ENCODE measurements at regions not wholly inside any gene's neighbourhood (a gene's known extent, or its start where the extent isn't known, plus 50 kb on each side); places are given as distances from the start of the nearest gene placed in this dataset.
"Not testable (repeated sequence)": the region's sequence is repeated elsewhere in the genome, so short reads cannot be mapped to it uniquely, and the experiment has no call there.

DNA sequence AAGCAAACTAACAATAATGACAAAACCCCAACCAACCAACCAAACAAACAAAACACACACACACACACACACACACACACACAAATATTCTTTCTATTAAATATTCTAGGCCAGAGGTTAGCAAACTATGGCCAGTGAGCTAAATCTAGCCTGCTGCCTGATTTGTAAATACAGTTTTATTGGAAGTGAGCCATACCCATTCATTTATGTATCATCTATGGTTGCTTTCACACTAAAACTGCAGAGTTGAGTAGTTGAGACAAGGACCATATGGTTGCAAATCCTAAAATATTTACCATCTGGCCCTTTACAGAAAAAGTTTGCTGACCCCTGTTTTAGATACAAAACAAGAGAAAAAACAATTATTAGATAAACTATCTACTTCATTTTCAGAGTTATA, 620.5 kb upstream of the SEMA6A start:
- DNase-seq (ENCODE audit: extremely low spot score, insufficient read length, low read depth), result no peak
- no peak for FAIRE-seq

DNA sequence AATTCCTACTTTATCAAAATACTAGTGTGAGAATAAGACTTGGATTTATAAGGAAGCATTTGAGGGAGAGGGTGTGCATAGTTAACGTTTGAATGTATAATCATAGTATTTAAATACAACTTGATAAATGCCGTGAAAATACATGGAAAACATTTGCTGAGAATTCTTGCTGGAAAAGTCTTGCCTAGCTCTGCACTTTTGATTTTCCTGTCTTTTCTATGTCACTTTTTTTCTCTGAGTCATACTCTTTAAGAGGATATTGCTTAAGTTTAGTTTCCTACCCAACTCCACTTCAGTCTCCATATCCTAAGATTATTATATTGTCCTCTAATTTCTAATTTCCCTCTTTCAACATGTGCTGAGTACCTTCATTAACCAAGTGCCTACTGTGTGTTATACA, 616.6 kb upstream of the SEMA6A start:
- DNase-seq (ENCODE audit: extremely low spot score, insufficient read length, low read depth), result no peak
- no peak for FAIRE-seq

DNA sequence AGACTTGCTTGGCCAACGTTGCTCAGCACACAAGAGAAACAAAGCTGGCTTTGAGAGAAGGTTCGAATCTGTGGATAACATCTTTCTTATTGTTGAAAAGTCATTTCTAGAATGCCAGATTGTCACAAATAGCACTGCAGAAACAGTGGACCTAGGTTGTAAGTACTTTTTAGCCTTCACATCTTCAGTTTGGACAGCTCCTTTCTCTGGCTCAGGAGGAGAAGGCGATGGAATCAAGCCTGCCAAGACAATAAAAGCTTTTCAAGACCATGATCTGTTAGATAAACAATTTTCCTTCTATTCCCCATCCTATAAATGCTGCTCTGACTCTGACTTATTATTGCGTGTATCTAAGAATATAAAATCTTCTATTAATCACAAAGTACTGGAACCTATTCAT, 615.2 kb upstream of the SEMA6A start:
- DNase-seq (ENCODE audit: extremely low spot score, insufficient read length, low read depth) (no peak), FAIRE-seq (no peak)

DNA sequence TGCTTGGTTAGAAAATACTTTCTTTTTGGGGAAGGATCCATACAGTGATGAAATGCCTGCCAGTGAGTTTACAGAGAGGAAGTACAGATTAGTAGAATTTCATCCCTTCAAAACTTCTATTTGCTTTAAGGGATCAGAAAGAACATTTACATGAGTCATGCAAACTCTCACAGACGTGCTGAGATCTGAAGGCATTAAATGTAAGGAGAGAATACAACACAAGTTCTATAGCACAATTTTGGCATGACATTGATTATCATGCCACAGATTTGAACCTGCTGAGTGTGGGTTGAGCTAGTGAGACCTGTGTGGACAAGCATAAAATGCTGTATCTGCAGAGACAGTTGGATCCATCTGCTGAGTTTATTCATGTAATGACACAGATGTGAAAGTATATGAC, 613.6 kb upstream of the SEMA6A start:
- DNase-seq (ENCODE audit: extremely low spot score, insufficient read length, low read depth), result no peak
- no peak for FAIRE-seq

DNA sequence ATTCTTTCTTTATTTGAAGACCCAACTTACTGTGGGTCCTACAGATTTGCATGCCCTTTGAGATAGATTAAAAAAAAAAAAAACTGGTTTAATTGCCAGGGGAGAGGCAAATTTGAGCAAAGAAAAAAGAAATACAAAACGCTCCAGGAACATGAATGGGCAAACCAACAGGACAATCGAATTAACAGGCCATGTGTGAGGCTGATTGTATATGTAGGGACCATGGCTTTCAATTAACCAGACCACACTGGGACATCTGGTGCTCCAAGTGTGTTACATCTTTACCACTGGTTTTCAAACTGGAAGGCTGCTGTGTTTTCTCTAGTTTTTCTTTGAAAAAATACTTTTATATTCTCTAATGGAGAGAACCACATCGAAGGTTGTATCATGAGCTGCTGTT, 612.1 kb upstream of the SEMA6A start:
- DNase-seq (ENCODE audit: extremely low spot score, insufficient read length, low read depth) (no peak), FAIRE-seq (no peak)

DNA sequence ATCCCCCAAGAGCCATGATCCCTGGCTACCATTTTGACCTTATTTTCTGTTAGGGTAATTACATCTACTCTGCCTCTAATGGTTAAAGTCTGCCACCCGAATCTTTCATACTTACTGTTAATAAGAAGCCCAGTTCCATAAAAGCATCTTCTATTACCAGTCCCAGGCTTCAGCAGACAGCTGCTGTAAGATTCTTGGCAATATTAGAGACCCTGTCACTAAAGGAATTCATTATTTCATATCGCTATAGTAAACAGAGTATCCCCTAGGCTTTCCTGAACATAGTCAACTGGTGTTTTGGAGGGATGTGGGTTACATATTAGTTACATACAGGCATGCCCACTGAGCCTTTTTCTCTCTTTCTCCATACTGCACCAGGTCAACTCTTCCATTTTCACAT, 608.7 kb upstream of the SEMA6A start:
- no peak for DNase-seq (ENCODE audit: extremely low spot score, insufficient read length, low read depth)
- FAIRE-seq, result no peak

DNA sequence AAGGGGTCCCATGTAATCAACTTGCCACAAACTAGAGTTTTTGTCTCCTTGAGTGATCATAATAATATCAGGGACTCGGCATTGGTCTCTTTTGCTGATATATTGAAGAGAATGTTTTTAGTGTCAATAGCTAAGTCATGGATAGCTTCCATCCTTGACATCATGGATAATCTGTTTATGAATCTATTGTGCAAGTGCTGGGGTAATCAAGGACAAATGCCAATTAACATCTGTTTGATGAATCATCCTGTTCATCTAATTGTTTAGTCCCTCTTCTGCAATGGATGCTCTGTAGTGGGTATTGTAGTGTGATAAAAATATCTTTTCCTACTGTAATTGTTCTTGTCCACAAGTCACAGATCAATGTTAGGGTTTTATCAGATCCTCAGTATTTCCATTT, 607.5 kb upstream of the SEMA6A start:
- no peak for FAIRE-seq

DNA sequence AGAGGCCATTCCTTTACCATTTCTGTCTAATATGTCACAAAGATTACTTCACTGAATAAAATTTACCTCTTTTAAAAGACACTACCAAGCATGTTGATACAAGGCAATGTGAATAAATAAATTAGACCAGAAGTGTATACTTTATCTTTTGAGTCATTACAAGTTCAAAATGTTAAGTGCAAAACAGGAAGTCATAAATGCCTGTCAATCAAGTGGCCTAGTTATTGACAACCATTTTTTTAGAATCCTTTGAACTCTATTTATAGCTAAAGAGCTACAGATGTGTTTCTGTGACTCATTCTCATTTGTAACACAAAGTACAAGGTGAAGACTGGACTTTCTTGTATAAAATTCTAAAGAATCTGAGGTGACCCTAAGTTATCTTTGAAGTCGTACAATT, 602.7 kb upstream of the SEMA6A start:
- DNase-seq (ENCODE audit: extremely low spot score, insufficient read length, low read depth) (no peak), FAIRE-seq (no peak)

More for the DNA sequence above, 607.5 kb upstream of the SEMA6A start:
- no peak for DNase-seq (ENCODE audit: extremely low spot score, insufficient read length, low read depth)

DNA sequence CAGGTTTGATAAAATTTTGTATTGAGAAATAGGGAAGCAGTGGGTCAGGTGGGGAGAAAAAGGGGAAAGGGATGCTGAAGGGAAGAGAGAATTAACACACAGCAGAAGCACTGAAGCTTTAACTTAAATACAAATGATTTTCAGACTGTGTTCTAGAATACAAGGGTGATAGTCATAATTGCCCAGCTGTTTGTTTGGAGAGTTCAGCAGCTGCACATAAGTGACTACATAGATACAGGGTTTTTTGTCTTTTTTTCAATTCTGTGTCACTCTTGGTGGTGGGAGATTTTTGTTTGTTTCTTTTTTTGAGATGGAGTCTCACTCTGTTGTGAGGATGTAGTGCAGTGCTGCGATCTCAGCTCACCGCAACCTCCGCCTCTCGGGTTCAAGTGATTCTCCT, 590.4 kb upstream of the SEMA6A start:
- DNase-seq (ENCODE audit: extremely low spot score, insufficient read length, low read depth) (no peak), FAIRE-seq (no peak)

DNA sequence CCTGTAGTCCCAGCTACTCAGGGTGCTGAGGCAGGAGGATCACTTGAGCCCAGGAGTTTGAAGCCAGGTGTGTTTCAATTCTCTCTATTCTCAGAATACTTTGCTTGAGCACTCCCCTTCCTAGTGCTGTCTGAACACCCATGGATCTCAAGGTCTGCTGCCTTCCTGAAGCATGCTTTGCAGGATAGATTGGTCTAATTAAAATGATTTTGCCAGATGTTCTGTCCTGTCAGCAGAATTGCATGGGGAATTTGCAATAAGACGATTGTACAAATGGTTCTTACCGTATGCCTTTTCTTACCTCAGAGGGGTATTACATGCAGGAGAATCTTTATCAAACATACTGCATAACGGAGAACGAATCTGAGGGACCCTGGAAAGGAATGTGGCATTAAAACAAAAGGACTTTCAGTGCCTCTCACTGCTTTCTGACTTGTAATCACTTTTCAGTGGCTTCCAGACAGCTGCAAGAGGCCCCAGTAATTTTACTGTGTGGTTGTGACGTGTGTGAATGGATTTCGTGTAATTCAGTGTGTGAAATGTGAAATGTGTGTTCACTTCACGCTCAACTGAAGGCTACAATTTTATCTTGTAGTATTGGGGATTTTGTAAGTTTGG, 587.2 kb upstream of the SEMA6A start:
- DNase-seq (ENCODE audit: extremely low spot score, insufficient read length, low read depth) (no peak), FAIRE-seq (no peak)

DNA sequence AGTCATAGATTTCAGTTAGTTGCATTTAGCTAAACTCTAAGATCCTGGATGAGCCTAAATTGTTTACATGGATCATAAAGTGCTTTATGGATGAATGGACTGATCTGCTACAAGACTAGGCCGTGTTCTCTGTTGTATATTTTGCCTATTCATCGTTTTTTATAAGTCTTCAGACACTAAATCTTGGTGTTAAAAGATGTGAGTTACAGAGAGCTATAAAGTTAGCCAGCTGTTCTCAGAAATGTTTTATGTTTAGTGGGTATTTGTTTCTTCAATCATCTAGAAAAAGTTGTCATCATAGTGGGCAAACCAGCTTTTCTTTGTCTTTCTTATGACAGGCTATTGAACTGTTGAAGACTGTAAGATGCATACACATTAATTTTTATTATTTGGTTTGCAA, 585.8 kb upstream of the SEMA6A start:
- DNase-seq (ENCODE audit: extremely low spot score, insufficient read length, low read depth), result no peak
- no peak for FAIRE-seq

DNA sequence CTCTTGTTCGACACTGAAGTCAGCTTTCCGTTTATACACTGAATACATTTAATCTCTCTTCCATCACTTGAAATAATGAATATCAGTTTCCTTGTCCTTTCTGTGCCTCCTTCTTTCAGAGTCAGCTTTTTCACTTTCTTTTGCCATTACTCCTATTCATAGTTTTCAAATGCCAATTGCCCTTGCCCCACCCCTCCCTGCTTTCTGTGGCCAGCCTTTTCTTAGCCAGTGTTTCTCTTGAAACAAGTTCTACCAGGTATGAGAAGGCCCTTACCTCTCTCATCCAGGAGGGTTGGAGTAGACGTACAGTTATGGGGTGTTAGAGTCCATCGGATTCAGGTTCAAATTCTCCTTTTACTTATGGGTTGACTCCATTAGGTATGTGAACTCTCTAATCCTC, 574.7 kb upstream of the SEMA6A start:
- no peak for DNase-seq (ENCODE audit: extremely low spot score, insufficient read length, low read depth)
- no peak for FAIRE-seq

DNA sequence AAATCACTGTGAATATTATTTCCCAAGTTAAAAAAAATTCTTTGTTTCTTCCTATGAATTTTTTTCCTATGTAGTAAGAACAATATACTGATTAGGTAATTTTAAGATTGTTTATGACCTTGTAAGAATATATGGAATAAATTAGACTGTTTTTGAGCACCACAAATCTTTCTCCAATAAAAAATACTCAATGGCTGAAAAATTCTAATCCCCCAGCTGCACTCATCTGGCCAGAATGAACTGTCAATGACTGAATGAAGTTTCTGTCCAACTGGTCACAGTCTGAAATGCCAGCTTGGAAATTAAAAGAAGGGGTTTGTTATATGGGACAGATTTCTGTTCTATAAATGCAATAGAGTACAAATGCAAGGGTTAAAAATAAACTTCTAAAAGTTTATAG, 569.5 kb upstream of the SEMA6A start:
- DNase-seq (ENCODE audit: extremely low spot score, insufficient read length, low read depth), result no peak
- FAIRE-seq, result no peak

DNA sequence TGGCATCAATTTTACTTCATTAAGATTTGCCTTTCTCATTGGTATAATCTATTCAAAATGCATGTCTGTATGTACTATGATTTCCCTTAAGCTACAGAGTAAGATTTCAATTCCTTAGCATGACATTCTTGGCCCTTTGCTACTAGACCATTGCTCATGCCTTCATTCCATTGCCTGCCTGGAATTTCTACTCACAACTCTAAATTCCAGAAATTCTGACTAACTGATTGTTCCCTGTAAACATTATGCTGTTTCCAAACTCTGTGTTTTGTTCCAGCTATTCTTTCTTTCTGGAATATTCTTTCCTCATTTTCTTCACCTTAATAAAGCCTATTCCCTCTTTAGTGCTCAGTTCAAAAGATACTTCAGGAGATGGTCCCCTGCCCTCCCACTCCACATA, 568.8 kb upstream of the SEMA6A start:
- FAIRE-seq (no peak), DNase-seq (ENCODE audit: extremely low spot score, insufficient read length, low read depth) (no peak)

DNA sequence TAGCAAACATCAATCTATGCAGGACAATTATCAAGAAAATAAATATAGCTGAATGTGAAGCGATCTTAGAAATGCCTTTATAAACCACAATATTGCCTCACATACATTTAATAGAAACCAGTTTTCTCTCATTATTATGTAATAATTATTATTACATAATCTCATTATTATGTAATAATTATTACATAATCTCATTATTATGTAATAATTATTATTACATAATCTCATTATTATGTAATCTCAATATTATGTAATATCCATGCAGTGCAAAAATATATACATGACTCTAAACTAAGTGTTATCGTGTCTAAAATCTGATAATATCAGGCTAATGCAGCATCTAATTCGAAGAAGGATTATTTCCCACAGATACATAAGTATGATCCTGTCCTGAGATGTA, 563.9 kb upstream of the SEMA6A start:
- FAIRE-seq (no peak), DNase-seq (ENCODE audit: extremely low spot score, insufficient read length, low read depth) (no peak)

DNA sequence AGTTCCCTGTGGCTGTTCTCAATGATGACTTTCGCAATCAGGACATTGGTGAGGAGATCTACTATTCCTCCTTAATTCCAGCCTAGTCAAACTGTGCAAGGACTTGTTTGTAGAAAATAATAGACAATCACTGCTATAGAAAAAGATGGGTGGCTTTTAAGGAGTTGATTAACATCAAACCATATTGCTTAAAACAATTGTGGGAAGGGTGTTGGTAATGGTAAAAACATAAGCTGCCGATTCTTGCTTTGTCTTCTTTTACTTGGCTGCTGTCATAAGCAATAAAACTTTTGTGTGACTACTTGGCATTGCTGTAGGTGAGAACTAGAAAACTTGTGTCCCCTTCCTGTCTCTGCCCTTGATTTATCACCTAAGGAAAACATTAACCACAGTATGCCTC, 561.2 kb upstream of the SEMA6A start:
- FAIRE-seq, result no peak
- no peak for DNase-seq (ENCODE audit: extremely low spot score, insufficient read length, low read depth)

DNA sequence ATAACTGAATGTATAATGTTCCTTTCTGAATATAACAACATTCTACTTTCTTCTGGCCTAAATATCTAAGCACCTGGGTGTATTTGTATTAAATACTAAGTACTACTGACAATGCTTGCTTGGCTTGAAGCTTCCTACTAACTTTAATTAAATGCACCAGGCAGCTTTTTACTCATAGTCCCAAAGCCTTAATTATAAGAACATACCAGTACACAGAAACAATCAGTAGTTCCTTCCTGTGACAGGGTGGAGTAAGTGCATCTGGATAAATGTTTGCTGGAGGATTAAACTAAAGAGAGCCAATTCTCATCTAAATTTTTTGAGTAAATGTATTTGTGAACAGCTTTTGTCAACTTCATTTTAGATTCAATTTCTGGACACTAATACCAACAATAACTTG, 558.6 kb upstream of the SEMA6A start:
- DNase-seq (ENCODE audit: extremely low spot score, insufficient read length, low read depth) (no peak), FAIRE-seq (no peak)

DNA sequence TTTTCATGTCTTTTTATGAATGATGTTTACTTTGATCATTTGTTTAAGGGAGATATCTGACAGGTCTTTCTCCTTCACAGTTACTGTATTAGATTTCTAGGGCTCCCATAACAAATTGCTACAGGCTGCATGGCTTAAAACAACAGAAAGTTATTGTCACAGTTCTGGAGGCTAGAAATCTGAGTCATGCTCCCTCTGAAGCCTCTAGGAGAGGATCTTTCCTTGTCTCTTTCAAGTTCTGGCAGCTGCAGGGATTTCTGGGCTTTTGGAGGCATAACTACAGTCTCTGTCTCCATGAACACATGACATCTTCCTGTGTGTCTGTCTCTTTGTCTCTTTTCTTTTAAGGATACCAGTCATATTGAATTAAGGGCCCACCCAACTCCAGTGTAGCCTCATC, 557.3 kb upstream of the SEMA6A start:
- peak; percentile 21 for FAIRE-seq

DNA sequence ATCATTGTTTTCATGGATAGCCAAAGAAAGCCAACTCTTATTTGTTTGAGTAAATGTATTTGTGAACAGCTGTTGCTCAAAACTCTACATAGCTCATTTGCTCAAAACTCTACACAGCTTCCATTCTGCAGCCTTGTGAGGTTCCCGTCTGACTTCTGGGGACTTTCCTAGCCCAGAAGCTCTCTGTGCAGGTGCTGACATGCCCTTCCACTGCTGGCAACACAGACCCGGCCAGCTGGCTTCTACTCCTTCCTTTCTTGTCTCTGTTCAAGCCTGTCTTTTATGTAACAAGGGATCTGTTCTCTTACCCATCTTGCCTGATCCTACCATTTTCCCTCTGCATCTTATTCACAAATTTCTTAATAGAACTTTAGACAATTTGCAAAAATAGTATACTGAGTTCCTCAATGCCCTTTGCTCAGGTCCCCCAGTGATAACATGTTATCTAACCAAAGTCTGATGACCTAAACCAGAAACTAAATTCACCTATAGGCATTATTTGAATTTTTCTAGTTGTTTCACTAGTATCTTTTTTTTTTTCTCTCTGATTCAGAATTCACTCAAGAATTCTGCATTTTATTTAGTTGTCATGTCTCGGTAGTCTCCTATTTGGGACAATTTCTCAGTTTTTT, 556.5 kb upstream of the SEMA6A start:
- peak; percentile 79 for FAIRE-seq

More for the DNA sequence above, 557.3 kb upstream of the SEMA6A start:
- no peak for DNase-seq (ENCODE audit: extremely low spot score, insufficient read length, low read depth)

DNA sequence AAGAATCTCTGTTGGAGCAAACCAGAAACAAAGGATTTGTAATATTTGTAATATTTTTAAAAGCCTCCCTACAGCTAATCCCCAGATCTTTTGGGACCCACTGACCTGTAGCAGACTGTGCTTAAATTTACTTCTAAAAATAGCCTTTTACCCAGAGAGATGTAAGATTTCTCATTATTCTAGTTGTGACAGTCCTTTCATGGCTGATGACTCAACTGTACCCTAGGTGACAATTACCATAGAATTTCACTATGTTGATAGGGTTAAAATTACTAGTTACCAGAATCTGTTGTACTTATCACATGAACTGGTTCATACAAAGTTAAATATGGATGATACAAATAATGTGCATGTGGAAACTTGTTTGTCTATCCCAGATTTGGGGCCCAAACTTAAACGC, 543.9 kb upstream of the SEMA6A start:
- no peak for DNase-seq (ENCODE audit: extremely low spot score, insufficient read length, low read depth)
- FAIRE-seq, result no peak

More for the DNA sequence above, 556.5 kb upstream of the SEMA6A start:
- no peak for DNase-seq (ENCODE audit: extremely low spot score, insufficient read length, low read depth)

DNA sequence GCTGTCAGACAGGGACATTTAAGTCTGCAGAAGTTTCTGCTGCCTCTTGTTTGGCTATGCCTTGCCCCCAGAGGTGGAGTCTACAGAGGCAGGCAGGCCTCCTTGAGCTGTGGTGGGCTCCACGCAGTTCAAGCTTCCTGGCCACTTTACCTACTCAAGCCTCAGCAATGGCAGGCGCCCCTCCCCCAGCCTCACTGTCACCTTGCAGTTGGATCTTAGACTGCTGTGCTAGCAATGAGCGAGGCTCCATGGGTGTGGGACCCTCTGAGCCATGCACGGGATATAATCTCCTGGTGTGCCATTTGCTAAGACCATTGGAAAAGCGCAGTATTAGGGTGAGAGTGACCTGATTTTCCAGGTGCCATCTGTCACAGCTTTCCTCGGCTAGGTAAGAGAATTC, 542.7 kb upstream of the SEMA6A start:
- not testable (repeated sequence) for DNase-seq (ENCODE audit: extremely low spot score, insufficient read length, low read depth); FAIRE-seq

DNA sequence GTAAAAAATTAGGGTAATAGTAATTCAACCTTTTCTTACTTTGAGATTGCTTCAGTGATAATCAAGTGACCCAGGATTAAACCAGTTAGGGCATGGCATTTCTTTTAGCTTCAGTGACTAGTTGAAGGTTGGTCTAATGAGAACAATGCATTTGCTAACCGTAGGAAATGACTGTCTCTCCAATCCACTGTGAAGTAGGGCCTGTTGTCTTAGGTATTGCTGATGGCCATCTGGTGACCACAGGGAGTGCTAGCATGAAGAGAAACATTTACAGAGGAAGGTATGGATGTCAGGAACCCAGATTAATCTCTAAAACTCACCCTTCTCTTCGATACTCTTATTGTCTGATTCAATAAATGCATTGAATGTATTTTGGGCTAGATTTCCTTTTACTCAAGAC, 535.9 kb upstream of the SEMA6A start:
- DNase-seq (ENCODE audit: extremely low spot score, insufficient read length, low read depth) (no peak), FAIRE-seq (no peak)

Data from GM18507 (cell line).